ENCODE measurements at regions not wholly inside any gene's neighbourhood (a gene's known extent, or its start where the extent isn't known, plus 50 kb on each side); places are given as distances from the start of the nearest gene placed in this dataset.

- TF ChIP-seq TCF12 (IDR thresholded peaks at IDR 0.05; ENCODE audit: low read depth) (no peak), RAD21 (IDR thresholded peaks at IDR 0.05; ENCODE audit: low read depth) (peak; percentile 67), USF1 (IDR thresholded peaks at IDR 0.05) (no peak)
Observed at GRCh38 chr3:152961323-152961722, 126.4 kb downstream of the P2RY1 start.

- TF ChIP-seq TCF12 (IDR thresholded peaks at IDR 0.05; ENCODE audit: low read depth), result no peak
- TF ChIP-seq, protein P1, sequence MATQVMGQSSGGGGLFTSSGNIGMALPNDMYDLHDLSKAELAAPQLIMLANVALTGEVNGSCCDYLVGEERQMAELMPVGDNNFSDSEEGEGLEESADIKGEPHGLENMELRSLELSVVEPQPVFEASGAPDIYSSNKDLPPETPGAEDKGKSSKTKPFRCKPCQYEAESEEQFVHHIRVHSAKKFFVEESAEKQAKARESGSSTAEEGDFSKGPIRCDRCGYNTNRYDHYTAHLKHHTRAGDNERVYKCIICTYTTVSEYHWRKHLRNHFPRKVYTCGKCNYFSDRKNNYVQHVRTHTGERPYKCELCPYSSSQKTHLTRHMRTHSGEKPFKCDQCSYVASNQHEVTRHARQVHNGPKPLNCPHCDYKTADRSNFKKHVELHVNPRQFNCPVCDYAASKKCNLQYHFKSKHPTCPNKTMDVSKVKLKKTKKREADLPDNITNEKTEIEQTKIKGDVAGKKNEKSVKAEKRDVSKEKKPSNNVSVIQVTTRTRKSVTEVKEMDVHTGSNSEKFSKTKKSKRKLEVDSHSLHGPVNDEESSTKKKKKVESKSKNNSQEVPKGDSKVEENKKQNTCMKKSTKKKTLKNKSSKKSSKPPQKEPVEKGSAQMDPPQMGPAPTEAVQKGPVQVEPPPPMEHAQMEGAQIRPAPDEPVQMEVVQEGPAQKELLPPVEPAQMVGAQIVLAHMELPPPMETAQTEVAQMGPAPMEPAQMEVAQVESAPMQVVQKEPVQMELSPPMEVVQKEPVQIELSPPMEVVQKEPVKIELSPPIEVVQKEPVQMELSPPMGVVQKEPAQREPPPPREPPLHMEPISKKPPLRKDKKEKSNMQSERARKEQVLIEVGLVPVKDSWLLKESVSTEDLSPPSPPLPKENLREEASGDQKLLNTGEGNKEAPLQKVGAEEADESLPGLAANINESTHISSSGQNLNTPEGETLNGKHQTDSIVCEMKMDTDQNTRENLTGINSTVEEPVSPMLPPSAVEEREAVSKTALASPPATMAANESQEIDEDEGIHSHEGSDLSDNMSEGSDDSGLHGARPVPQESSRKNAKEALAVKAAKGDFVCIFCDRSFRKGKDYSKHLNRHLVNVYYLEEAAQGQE (IDR thresholded peaks at IDR 0.05; ENCODE audit: low read depth), result no peak
- no peak for TF ChIP-seq TAF1 (IDR thresholded peaks at IDR 0.05; ENCODE audit: low read depth)
- no peak for TF ChIP-seq EGR1 (IDR thresholded peaks at IDR 0.05)
- TF ChIP-seq NFIC (IDR thresholded peaks at IDR 0.05), result no peak
- TF ChIP-seq RAD21 (IDR thresholded peaks at IDR 0.05; ENCODE audit: low read depth), result no peak
Observed at GRCh38 chr3:152964911-152965609, 130.1 kb downstream of the P2RY1 start.

- TF ChIP-seq CEBPB (IDR thresholded peaks at IDR 0.05), result no peak
- TF ChIP-seq, protein P1 (IDR thresholded peaks at IDR 0.05; ENCODE audit: low read depth), result no peak
- no peak for TF ChIP-seq MAX (IDR thresholded peaks at IDR 0.05)
- no peak for TF ChIP-seq EGR1 (IDR thresholded peaks at IDR 0.05)
- TF ChIP-seq EP300 (IDR thresholded peaks at IDR 0.05; ENCODE audit: borderline replicate concordance), result no peak
- TF ChIP-seq TAF1 (IDR thresholded peaks at IDR 0.05; ENCODE audit: low read depth), result no peak
- no peak for TF ChIP-seq NFIC (IDR thresholded peaks at IDR 0.05)
- TF ChIP-seq TEAD4 (IDR thresholded peaks at IDR 0.05), result no peak
- TF ChIP-seq YY1 (IDR thresholded peaks at IDR 0.05; ENCODE audit: low read depth), result no peak
- TF ChIP-seq USF1 (IDR thresholded peaks at IDR 0.05), result no peak
- TF ChIP-seq CREB1 (IDR thresholded peaks at IDR 0.05; ENCODE audit: low read depth), result no peak
- no peak for TF ChIP-seq TCF12 (IDR thresholded peaks at IDR 0.05; ENCODE audit: low read depth)
- TF ChIP-seq ZBTB7A (IDR thresholded peaks at IDR 0.05; ENCODE audit: low read depth), result no peak
- no peak for TF ChIP-seq FOXM1 (IDR thresholded peaks at IDR 0.05; ENCODE audit: borderline replicate concordance, low read depth)
- TF ChIP-seq RAD21 (IDR thresholded peaks at IDR 0.05; ENCODE audit: low read depth), result no peak
Observed at GRCh38 chr3:152968388-152969024, 133.6 kb downstream of the P2RY1 start.

DNA sequence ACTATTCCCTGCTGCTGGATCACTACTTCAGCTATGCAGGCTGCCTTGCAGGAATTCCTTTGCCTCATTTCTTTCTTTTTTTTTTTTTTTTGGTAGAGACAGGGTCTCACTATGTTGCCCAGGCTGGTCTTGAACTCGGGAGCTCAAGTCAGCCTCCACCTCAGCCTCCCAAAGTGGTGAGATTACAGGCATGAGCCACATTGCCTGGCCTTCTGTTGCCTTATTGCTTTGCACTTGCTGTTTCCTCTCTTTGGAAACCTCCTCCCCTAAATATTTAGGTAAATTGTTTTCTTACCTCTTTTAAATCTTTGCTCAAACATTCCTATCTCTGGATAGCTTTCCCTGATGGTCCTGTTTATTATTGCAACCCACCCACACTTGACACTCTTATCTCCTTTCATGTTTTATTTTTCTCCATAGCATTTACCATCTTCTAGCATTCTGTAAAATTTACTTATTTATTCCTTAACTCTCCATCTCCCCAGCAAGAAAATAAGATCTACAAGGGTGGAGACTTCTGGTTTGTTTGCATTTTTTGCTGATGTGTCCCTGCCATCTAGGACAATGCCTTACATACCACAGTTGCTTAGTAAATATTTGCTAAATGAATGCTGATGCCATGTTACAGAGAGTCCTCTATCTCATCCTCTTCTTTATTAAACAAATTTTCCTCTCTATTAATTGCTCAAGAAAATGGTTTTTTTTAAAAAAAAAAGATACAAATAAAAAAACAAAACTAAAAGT, 134.8 kb downstream of the P2RY1 start:
- TF ChIP-seq USF1 (IDR thresholded peaks at IDR 0.05), result no peak
- no peak for TF ChIP-seq CREB1 (IDR thresholded peaks at IDR 0.05; ENCODE audit: low read depth)
- no peak for TF ChIP-seq RAD21 (IDR thresholded peaks at IDR 0.05; ENCODE audit: low read depth)
- no peak for TF ChIP-seq EP300 (IDR thresholded peaks at IDR 0.05; ENCODE audit: borderline replicate concordance)
- no peak for TF ChIP-seq FOXM1 (IDR thresholded peaks at IDR 0.05; ENCODE audit: borderline replicate concordance, low read depth)
- no peak for TF ChIP-seq NFIC (IDR thresholded peaks at IDR 0.05)
- 0 out of 2 replicates have a peak, but pooled peaks have one; percentile 32 for TF ChIP-seq TEAD4 (IDR thresholded peaks at IDR 0.05)
- TF ChIP-seq CEBPB (IDR thresholded peaks at IDR 0.05), result no peak

DNA sequence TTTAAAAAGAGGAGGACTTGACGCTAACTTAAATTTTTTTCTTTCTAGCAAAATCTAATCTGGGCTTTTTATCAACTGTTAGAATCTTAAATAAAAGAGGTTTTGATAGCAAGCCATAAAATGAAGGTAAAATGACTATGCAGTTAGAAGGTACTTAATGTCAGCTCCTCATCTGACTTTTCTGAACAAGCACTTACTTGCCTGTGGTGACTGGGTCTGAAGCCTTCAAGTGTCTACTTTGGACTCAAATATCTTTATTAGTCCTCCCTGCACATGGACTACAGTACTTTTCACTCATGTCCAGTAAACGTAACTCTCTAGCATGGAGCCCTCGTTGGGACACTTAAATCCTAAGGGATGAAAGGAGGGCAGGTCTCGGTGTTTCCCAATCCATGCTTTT, 135.9 kb downstream of the P2RY1 start:
- TF ChIP-seq EP300 (IDR thresholded peaks at IDR 0.05; ENCODE audit: borderline replicate concordance) (no peak), NFIC (IDR thresholded peaks at IDR 0.05) (no peak), TEAD4 (IDR thresholded peaks at IDR 0.05) (no peak), RAD21 (IDR thresholded peaks at IDR 0.05; ENCODE audit: low read depth) (no peak), EGR1 (IDR thresholded peaks at IDR 0.05) (no peak), MAX (IDR thresholded peaks at IDR 0.05) (no peak), FOXM1 (IDR thresholded peaks at IDR 0.05; ENCODE audit: borderline replicate concordance, low read depth) (no peak)
- TF ChIP-seq, protein P1 (IDR thresholded peaks at IDR 0.05; ENCODE audit: low read depth), result no peak

All from Ishikawa (cell line).